ENCODE measurements at regions not wholly inside any gene's neighbourhood (a gene's known extent, or its start where the extent isn't known, plus 50 kb on each side); places are given as distances from the start of the nearest gene placed in this dataset.

DNA sequence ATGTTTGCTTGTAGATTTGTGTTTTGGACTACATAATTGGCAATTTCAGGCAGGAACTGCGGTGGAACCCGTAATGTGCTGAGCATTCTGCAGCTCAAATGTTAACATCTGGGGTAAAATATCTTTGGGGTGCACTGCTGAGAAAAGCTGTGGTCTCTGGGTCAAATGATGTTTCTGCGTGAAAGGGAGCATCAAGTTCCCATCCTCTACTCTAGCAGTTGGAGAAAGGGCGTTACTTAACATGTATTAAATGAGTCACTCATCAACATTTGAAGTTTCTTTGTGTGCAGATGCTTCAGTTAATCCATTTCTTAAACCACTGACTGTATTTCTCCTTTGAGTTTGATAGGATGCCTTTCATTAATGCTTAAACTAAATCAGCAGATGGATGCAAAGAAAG lies 273.1 kb upstream of the PITRM1 start:
- no peak for TF ChIP-seq POLR2AphosphoS5 (IDR thresholded peaks at IDR 0.05; ENCODE audit: low read depth, low read length)
- TF ChIP-seq, protein P1, sequence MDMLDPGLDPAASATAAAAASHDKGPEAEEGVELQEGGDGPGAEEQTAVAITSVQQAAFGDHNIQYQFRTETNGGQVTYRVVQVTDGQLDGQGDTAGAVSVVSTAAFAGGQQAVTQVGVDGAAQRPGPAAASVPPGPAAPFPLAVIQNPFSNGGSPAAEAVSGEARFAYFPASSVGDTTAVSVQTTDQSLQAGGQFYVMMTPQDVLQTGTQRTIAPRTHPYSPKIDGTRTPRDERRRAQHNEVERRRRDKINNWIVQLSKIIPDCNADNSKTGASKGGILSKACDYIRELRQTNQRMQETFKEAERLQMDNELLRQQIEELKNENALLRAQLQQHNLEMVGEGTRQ (IDR thresholded peaks at IDR 0.05; ENCODE audit: borderline replicate concordance, low read depth, low read length), result no peak
- TF ChIP-seq EZH2phosphoT487 (IDR thresholded peaks at IDR 0.05; ENCODE audit: borderline replicate concordance, low read depth), result no peak
- peak; percentile 26; the same call in 1 of the 2 replicates for TF ChIP-seq FOSL2 (IDR thresholded peaks at IDR 0.05; ENCODE audit: borderline replicate concordance, low read depth)
- TF ChIP-seq, protein P2, sequence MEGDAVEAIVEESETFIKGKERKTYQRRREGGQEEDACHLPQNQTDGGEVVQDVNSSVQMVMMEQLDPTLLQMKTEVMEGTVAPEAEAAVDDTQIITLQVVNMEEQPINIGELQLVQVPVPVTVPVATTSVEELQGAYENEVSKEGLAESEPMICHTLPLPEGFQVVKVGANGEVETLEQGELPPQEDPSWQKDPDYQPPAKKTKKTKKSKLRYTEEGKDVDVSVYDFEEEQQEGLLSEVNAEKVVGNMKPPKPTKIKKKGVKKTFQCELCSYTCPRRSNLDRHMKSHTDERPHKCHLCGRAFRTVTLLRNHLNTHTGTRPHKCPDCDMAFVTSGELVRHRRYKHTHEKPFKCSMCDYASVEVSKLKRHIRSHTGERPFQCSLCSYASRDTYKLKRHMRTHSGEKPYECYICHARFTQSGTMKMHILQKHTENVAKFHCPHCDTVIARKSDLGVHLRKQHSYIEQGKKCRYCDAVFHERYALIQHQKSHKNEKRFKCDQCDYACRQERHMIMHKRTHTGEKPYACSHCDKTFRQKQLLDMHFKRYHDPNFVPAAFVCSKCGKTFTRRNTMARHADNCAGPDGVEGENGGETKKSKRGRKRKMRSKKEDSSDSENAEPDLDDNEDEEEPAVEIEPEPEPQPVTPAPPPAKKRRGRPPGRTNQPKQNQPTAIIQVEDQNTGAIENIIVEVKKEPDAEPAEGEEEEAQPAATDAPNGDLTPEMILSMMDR (IDR thresholded peaks at IDR 0.05), result no peak
- no peak for TF ChIP-seq EP300 (IDR thresholded peaks at IDR 0.05; ENCODE audit: borderline replicate concordance in 1 of 2, low read depth in 1 of 2, low read length in 1 of 2)
- TF ChIP-seq, protein P3, sequence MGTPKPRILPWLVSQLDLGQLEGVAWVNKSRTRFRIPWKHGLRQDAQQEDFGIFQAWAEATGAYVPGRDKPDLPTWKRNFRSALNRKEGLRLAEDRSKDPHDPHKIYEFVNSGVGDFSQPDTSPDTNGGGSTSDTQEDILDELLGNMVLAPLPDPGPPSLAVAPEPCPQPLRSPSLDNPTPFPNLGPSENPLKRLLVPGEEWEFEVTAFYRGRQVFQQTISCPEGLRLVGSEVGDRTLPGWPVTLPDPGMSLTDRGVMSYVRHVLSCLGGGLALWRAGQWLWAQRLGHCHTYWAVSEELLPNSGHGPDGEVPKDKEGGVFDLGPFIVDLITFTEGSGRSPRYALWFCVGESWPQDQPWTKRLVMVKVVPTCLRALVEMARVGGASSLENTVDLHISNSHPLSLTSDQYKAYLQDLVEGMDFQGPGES (IDR thresholded peaks at IDR 0.05; ENCODE audit: low read depth, low read length), result no peak
- TF ChIP-seq RAD21 (IDR thresholded peaks at IDR 0.05; ENCODE audit: low read length), result no peak
- TF ChIP-seq, protein P4, sequence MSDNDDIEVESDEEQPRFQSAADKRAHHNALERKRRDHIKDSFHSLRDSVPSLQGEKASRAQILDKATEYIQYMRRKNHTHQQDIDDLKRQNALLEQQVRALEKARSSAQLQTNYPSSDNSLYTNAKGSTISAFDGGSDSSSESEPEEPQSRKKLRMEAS (IDR thresholded peaks at IDR 0.05; ENCODE audit: low read depth), result no peak
- no peak for TF ChIP-seq MXI1 (IDR thresholded peaks at IDR 0.05; ENCODE audit: low read depth, low read length)
- no peak for TF ChIP-seq SMC3 (IDR thresholded peaks at IDR 0.05; ENCODE audit: low read depth, low read length)
- TF ChIP-seq, protein P5, sequence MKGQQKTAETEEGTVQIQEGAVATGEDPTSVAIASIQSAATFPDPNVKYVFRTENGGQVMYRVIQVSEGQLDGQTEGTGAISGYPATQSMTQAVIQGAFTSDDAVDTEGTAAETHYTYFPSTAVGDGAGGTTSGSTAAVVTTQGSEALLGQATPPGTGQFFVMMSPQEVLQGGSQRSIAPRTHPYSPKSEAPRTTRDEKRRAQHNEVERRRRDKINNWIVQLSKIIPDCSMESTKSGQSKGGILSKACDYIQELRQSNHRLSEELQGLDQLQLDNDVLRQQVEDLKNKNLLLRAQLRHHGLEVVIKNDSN (IDR thresholded peaks at IDR 0.05; ENCODE audit: borderline replicate concordance, low read depth), result no peak
- no peak for TF ChIP-seq NFIC (IDR thresholded peaks at IDR 0.05; ENCODE audit: borderline replicate concordance)

Measured in SK-N-SH (cell line).